ENCODE measurements at regions not wholly inside any gene's neighbourhood (a gene's known extent, or its start where the extent isn't known, plus 50 kb on each side); places are given as distances from the start of the nearest gene placed in this dataset.
"Not testable (repeated sequence)": the region's sequence is repeated elsewhere in the genome, so short reads cannot be mapped to it uniquely, and the experiment has no call there.

GRCh38 chr12:59134750-59135149 lies 214.4 kb upstream of the LRIG3 start:
- H3K27me3 ChIP-seq (ENCODE audit: control insufficient read depth in 1 of 2, insufficient read depth in 2 of 2, low read length in 2 of 2), result no peaks in the 10 kb centered on the region

GRCh38 chr12:59131462-59131861 lies 211.2 kb upstream of the LRIG3 start:
- H3K9me3 ChIP-seq (ENCODE audit: low read length), result no peaks in the 10 kb centered on the region
- H3K9ac ChIP-seq (ENCODE audit: low read length), result no peak overlapping the region
- H3K4me1 ChIP-seq (ENCODE audit: insufficient read depth, low read length), result no peaks in the 10 kb centered on the region
- no peak overlapping the region for H3K27ac ChIP-seq (ENCODE audit: low read depth, low read length)
- H3K4me3 ChIP-seq (ENCODE audit: low read depth in 1 of 2, low read length in 2 of 2), result no peak overlapping the region
- H3K36me3 ChIP-seq (ENCODE audit: insufficient read depth, low read length), result no peaks in the 10 kb centered on the region
- no peaks in the 10 kb centered on the region for H3K27me3 ChIP-seq (ENCODE audit: control insufficient read depth in 1 of 2, insufficient read depth in 2 of 2, low read length in 2 of 2)

More at GRCh38 chr12:59134750-59135149, 214.4 kb upstream of the LRIG3 start:
- Histone ChIP-seq H3K27ac (ENCODE audit: low read depth, low read length) (no peak overlapping the region), H3K36me3 (ENCODE audit: insufficient read depth, low read length) (no peaks in the 10 kb centered on the region), H3K9me3 (ENCODE audit: low read length) (no peaks in the 10 kb centered on the region), H3K4me3 (ENCODE audit: low read depth in 1 of 2, low read length in 2 of 2) (no peak overlapping the region), H3K4me1 (ENCODE audit: insufficient read depth, low read length) (no peaks in the 10 kb centered on the region), H3K9ac (ENCODE audit: low read length) (no peak overlapping the region)

- H3K4me1 ChIP-seq (ENCODE audit: insufficient read depth, low read length), result no peaks in the 10 kb centered on the region
- peak overlapping the region; percentile 7 for H3K27ac ChIP-seq (ENCODE audit: low read depth, low read length)
- H3K36me3 ChIP-seq (ENCODE audit: insufficient read depth, low read length), result no peaks in the 10 kb centered on the region
These were observed 202.5 kb upstream of the LRIG3 start for GRCh38 chr12:59122784-59123183.

GRCh38 chr12:59121451-59121850 lies 201.1 kb upstream of the LRIG3 start:
- H3K9ac ChIP-seq (ENCODE audit: low read length), result no peak overlapping the region
- no peaks in the 10 kb centered on the region for H3K4me1 ChIP-seq (ENCODE audit: insufficient read depth, low read length)
- H3K27me3 ChIP-seq (ENCODE audit: control insufficient read depth in 1 of 2, insufficient read depth in 2 of 2, low read length in 2 of 2), result no peaks in the 10 kb centered on the region
- no peaks in the 10 kb centered on the region for H3K36me3 ChIP-seq (ENCODE audit: insufficient read depth, low read length)
- no peaks in the 10 kb centered on the region for H3K9me3 ChIP-seq (ENCODE audit: low read length)
- H3K4me3 ChIP-seq (ENCODE audit: low read depth in 1 of 2, low read length in 2 of 2), result no peak overlapping the region
- H3K27ac ChIP-seq (ENCODE audit: low read depth, low read length), result no peak overlapping the region

More at GRCh38 chr12:59122784-59123183, 202.5 kb upstream of the LRIG3 start:
- Histone ChIP-seq H3K27me3 (ENCODE audit: control insufficient read depth in 1 of 2, insufficient read depth in 2 of 2, low read length in 2 of 2) (no peaks in the 10 kb centered on the region), H3K9ac (ENCODE audit: low read length) (no peak overlapping the region), H3K4me3 (ENCODE audit: low read depth in 1 of 2, low read length in 2 of 2) (no peak overlapping the region), H3K9me3 (ENCODE audit: low read length) (no peaks in the 10 kb centered on the region)

- Histone ChIP-seq H3K4me1 (ENCODE audit: insufficient read depth, low read length) (no peaks in the 10 kb centered on the region), H3K27ac (ENCODE audit: low read depth, low read length) (no peak overlapping the region), H3K4me3 (ENCODE audit: low read depth in 1 of 2, low read length in 2 of 2) (no peak overlapping the region), H3K9ac (ENCODE audit: low read length) (no peak overlapping the region), H3K9me3 (ENCODE audit: low read length) (no peaks in the 10 kb centered on the region), H3K36me3 (ENCODE audit: insufficient read depth, low read length) (no peaks in the 10 kb centered on the region), H3K27me3 (ENCODE audit: control insufficient read depth in 1 of 2, insufficient read depth in 2 of 2, low read length in 2 of 2) (no peaks in the 10 kb centered on the region)
These were observed 199.4 kb upstream of the LRIG3 start for GRCh38 chr12:59119676-59120075.

GRCh38 chr12:59118356-59118755 lies 198.1 kb upstream of the LRIG3 start:
- H3K27ac ChIP-seq (ENCODE audit: low read depth, low read length), result no peak overlapping the region
- H3K27me3 ChIP-seq (ENCODE audit: control insufficient read depth in 1 of 2, insufficient read depth in 2 of 2, low read length in 2 of 2), result no peaks in the 10 kb centered on the region
- no peaks in the 10 kb centered on the region for H3K9me3 ChIP-seq (ENCODE audit: low read length)
- H3K4me3 ChIP-seq (ENCODE audit: low read depth in 1 of 2, low read length in 2 of 2), result no peak overlapping the region
- H3K9ac ChIP-seq (ENCODE audit: low read length), result no peak overlapping the region
- no peaks in the 10 kb centered on the region for H3K36me3 ChIP-seq (ENCODE audit: insufficient read depth, low read length)
- H3K4me1 ChIP-seq (ENCODE audit: insufficient read depth, low read length), result peaks cover 7% of the 10 kb centered on the region

- no peak overlapping the region for H3K9ac ChIP-seq (ENCODE audit: low read length)
- no peak overlapping the region for H3K27ac ChIP-seq (ENCODE audit: low read depth, low read length)
- no peak overlapping the region for H3K4me3 ChIP-seq (ENCODE audit: low read depth in 1 of 2, low read length in 2 of 2)
These were observed 195.7 kb upstream of the LRIG3 start for GRCh38 chr12:59115995-59116394.

GRCh38 chr12:59115526-59115925 lies 195.2 kb upstream of the LRIG3 start:
- Histone ChIP-seq H3K4me3 (ENCODE audit: low read depth in 1 of 2, low read length in 2 of 2) (no peak overlapping the region), H3K36me3 (ENCODE audit: insufficient read depth, low read length) (no peaks in the 10 kb centered on the region), H3K9me3 (ENCODE audit: low read length) (no peaks in the 10 kb centered on the region), H3K27ac (ENCODE audit: low read depth, low read length) (no peak overlapping the region), H3K4me1 (ENCODE audit: insufficient read depth, low read length) (peaks cover 7% of the 10 kb centered on the region), H3K27me3 (ENCODE audit: control insufficient read depth in 1 of 2, insufficient read depth in 2 of 2, low read length in 2 of 2) (no peaks in the 10 kb centered on the region), H3K9ac (ENCODE audit: low read length) (no peak overlapping the region)

More at GRCh38 chr12:59115995-59116394, 195.7 kb upstream of the LRIG3 start:
- peaks cover 7% of the 10 kb centered on the region for H3K4me1 ChIP-seq (ENCODE audit: insufficient read depth, low read length)
- no peaks in the 10 kb centered on the region for H3K36me3 ChIP-seq (ENCODE audit: insufficient read depth, low read length)
- no peaks in the 10 kb centered on the region for H3K27me3 ChIP-seq (ENCODE audit: control insufficient read depth in 1 of 2, insufficient read depth in 2 of 2, low read length in 2 of 2)
- H3K9me3 ChIP-seq (ENCODE audit: low read length), result no peaks in the 10 kb centered on the region

GRCh38 chr12:59113831-59114615 lies 193.7 kb upstream of the LRIG3 start:
- H3K9ac ChIP-seq (ENCODE audit: low read length), result no peak overlapping the region

GRCh38 chr12:59111851-59112250 lies 191.5 kb upstream of the LRIG3 start:
- H3K27me3 ChIP-seq (ENCODE audit: control insufficient read depth in 1 of 2, insufficient read depth in 2 of 2, low read length in 2 of 2), result no peaks in the 10 kb centered on the region
- no peaks in the 10 kb centered on the region for H3K36me3 ChIP-seq (ENCODE audit: insufficient read depth, low read length)
- peaks cover 7% of the 10 kb centered on the region for H3K4me1 ChIP-seq (ENCODE audit: insufficient read depth, low read length)
- no peak overlapping the region for H3K4me3 ChIP-seq (ENCODE audit: low read depth in 1 of 2, low read length in 2 of 2)
- no peak overlapping the region for H3K9ac ChIP-seq (ENCODE audit: low read length)
- H3K9me3 ChIP-seq (ENCODE audit: low read length), result no peaks in the 10 kb centered on the region
- no peak overlapping the region for H3K27ac ChIP-seq (ENCODE audit: low read depth, low read length)

More at GRCh38 chr12:59113831-59114615, 193.7 kb upstream of the LRIG3 start:
- Histone ChIP-seq H3K4me1 (ENCODE audit: insufficient read depth, low read length) (peaks cover 7% of the 10 kb centered on the region), H3K4me3 (ENCODE audit: low read depth in 1 of 2, low read length in 2 of 2) (no peak overlapping the region), H3K27me3 (ENCODE audit: control insufficient read depth in 1 of 2, insufficient read depth in 2 of 2, low read length in 2 of 2) (no peaks in the 10 kb centered on the region), H3K9me3 (ENCODE audit: low read length) (no peaks in the 10 kb centered on the region), H3K36me3 (ENCODE audit: insufficient read depth, low read length) (no peaks in the 10 kb centered on the region), H3K27ac (ENCODE audit: low read depth, low read length) (no peak overlapping the region)

GRCh38 chr12:59108516-59108915 lies 188.2 kb upstream of the LRIG3 start:
- H3K27ac ChIP-seq (ENCODE audit: low read depth, low read length); H3K36me3 ChIP-seq (ENCODE audit: insufficient read depth, low read length); H3K27me3 ChIP-seq (ENCODE audit: control insufficient read depth in 1 of 2, insufficient read depth in 2 of 2, low read length in 2 of 2); H3K4me1 ChIP-seq (ENCODE audit: insufficient read depth, low read length); H3K9ac ChIP-seq (ENCODE audit: low read length); H3K9me3 ChIP-seq (ENCODE audit: low read length); H3K4me3 ChIP-seq (ENCODE audit: low read depth in 1 of 2, low read length in 2 of 2): not testable (repeated sequence)

- Histone ChIP-seq H3K4me3 (ENCODE audit: low read depth in 1 of 2, low read length in 2 of 2) (no peak overlapping the region), H3K27ac (ENCODE audit: low read depth, low read length) (no peak overlapping the region)
These were observed 180.3 kb upstream of the LRIG3 start for GRCh38 chr12:59100585-59100984.

More at GRCh38 chr12:59100585-59100984, 180.3 kb upstream of the LRIG3 start:
- Histone ChIP-seq H3K36me3 (ENCODE audit: insufficient read depth, low read length) (no peaks in the 10 kb centered on the region), H3K27me3 (ENCODE audit: control insufficient read depth in 1 of 2, insufficient read depth in 2 of 2, low read length in 2 of 2) (no peaks in the 10 kb centered on the region), H3K4me1 (ENCODE audit: insufficient read depth, low read length) (no peaks in the 10 kb centered on the region), H3K9ac (ENCODE audit: low read length) (no peak overlapping the region), H3K9me3 (ENCODE audit: low read length) (no peaks in the 10 kb centered on the region)

Data from muscle layer of colon (tissue), 2 donors.